ENCODE measurements at regions not wholly inside any gene's neighbourhood (a gene's known extent, or its start where the extent isn't known, plus 50 kb on each side); places are given as distances from the start of the nearest gene placed in this dataset.
A peak's percentile ranks its signal among the peaks of the same experiment; 100 is the strongest.
"Not testable (repeated sequence)": the region's sequence is repeated elsewhere in the genome, so short reads cannot be mapped to it uniquely, and the experiment has no call there.

DNA sequence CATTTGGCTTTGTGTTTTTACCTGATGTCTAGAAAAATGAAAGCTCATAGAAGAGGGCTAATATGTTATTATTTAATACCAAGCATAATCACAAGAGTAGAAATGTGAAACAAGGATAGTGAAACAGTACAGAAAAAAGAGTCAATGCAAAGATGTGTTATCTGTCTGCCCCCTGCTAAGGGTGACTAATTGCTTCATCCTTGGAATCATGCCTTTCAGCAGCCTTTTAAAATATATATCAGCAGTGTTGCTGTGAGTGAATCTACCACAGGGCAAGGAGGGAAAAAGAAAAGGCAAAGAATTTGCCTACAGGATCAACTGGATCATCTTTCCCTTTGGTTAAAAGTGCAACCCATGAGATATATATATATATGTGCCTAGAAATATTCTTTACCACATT lies 867.2 kb upstream of the RAG2 start:
- no peak for DNase-seq
- TF ChIP-seq POLR2A (IDR thresholded peaks at IDR 0.05; ENCODE audit: low read length) (no peak), GATA1 (IDR thresholded peaks at IDR 0.05; ENCODE audit: low read depth, low read length) (no peak)

DNA sequence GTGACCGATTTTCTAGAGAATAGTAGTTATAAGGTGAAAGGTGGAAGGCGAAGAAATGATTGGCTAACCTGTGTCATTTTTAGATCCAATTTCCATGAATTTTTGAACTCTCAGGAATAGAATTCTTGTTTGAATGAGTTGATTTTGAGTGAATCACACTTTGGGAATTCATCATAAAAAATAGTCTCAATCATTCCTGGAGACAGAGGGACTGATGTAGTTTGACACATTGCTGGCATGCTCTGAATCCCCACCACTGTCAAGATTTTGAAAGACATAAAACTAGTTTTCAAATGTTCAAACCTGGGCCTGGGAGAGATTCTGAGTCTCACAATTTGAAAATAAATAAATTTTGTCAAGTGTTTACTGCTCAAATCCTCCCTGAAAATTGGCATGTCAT lies 861.4 kb upstream of the RAG2 start:
- TF ChIP-seq POLR2A (IDR thresholded peaks at IDR 0.05; ENCODE audit: low read length) (no peak), GATA1 (IDR thresholded peaks at IDR 0.05; ENCODE audit: low read depth, low read length) (no peak)
- DNase-seq = no peak

DNA sequence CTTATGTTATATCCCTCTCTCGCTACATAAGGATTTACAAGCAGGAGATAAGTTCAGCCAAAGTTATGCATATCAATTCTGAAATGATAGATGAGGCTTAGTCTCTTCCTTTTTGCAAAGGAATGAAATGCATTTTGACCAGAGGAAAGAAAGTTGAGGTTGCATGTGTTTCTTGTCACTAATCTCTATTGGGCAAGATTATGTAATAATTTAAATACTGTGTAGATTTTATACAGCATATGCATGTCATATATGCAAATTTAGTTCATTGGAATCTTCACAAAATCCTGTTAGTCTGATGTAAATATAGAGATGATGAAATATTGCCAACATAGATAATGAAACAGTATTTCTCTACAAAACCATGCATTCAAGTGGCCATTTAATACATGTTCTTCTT lies 858.7 kb upstream of the RAG2 start:
- DNase-seq = no peak
- no peak for TF ChIP-seq POLR2A (IDR thresholded peaks at IDR 0.05; ENCODE audit: low read length)
- TF ChIP-seq GATA1 (IDR thresholded peaks at IDR 0.05; ENCODE audit: low read depth, low read length) = no peak

DNA sequence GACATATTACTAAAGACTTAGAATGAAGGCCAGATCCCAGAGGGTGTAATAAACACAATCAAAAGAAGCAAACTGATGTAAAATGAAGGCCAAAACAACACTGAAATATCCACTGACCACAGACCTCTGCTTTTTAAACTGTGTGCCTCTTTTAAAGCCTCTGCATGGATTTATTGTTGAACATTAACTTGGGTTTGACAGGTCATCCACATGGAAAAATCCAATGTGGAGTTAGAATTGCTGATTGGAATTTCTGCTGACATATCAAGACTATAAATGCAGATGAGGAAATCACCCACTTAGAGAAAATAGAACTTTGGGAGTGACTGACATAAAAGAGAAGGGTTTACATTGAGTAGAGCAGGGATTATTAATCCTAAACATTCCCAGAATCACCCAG lies 853.9 kb upstream of the RAG2 start:
- TF ChIP-seq GATA1 (IDR thresholded peaks at IDR 0.05; ENCODE audit: low read depth, low read length) = no peak
- no peak for TF ChIP-seq POLR2A (IDR thresholded peaks at IDR 0.05; ENCODE audit: low read length)
- no peak for DNase-seq

DNA sequence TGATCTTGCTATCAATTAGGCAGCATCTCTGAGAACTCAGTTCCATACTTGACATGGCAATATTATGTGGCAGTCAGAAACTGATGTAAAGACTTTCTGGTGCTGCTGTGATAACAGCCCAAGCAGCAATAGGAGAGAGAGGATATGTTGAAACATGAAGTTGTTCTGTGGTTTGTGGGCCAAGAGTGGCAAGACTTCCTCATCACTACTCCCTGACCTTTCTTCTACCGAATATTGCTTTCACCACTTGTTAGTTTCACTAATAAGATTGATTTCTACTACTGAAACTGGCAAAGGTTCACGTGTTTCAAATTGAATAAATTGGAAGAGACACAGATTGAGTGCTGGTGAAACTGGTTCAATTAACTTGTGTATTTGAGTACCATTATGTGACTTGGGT lies 852.6 kb upstream of the RAG2 start:
- DNase-seq = no peak
- TF ChIP-seq POLR2A (IDR thresholded peaks at IDR 0.05; ENCODE audit: low read length) = no peak
- no peak for TF ChIP-seq GATA1 (IDR thresholded peaks at IDR 0.05; ENCODE audit: low read depth, low read length)

DNA sequence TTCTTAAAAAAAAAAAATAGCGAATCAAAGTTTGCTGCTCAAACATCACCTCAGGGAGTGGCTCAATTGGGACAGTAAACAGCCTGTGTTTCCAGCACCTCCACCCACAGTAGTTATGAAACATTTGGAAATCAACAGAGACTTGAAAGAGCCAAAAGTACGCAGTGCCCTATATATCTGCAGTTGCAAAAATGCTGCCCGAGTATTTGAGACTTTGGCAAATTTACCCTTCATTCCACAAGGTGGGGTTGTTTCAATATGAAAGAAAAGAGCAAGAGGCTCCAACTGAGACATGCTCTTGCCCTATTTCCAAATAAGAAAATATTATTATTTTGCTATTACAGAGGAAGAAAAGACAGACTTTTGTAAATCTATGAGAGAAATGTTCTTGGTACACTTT lies 851.1 kb upstream of the RAG2 start:
- no peak for TF ChIP-seq GATA1 (IDR thresholded peaks at IDR 0.05; ENCODE audit: low read depth, low read length)
- no peak for TF ChIP-seq POLR2A (IDR thresholded peaks at IDR 0.05; ENCODE audit: low read length)
- DNase-seq = peak in 1 of 2 experiments; percentile 4

DNA sequence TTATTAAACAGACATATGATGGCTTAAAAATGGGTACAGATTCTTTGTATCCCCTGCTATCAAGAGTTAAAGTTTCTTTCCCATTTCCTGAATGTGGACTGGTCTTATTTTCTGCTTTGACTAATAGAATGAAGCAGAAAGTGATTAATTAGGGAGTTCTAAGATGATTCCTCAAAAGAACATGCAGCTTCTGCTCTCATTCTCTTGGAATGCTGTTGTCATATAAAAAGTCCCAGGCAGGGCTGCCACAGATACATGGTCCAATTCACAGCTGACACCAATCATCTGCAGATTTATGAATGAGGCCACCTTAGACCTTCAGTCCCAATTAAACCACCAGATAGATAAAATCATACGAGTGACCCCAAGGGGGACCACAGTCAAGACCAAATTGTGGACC lies 844.5 kb upstream of the RAG2 start:
- DNase-seq = no peak
- TF ChIP-seq GATA1 (IDR thresholded peaks at IDR 0.05; ENCODE audit: low read depth, low read length) (no peak), POLR2A (IDR thresholded peaks at IDR 0.05; ENCODE audit: low read length) (no peak)

DNA sequence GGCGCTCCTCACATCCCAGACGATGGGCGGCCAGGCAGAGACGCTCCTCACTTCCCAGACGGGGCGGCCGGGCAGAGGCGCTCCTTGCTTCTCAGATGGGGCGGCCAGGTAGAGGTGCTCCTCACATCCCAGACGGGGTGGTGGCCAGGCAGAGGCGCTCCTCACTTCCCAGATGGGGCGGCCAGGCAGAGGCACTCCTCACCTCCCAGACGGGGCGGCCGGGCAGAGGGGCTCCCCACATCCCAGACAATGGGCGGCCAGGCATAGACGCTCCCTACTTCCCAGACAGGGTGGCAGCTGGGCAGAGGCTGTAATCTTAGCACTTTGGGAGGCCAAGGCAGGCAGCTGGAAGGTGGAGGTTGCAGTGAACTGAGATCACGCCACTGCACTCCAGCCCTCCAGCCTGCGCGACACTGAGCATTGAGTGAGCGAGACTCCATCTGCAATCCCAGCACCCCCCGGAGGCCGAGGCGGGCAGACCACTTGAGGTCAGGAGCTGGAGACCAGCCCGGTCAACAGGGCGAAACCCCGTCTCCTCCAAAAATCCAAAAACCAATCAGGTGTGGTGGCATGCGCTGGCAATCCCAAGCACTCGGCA lies 833.7 kb upstream of the RAG2 start:
- not testable (repeated sequence) for DNase-seq

DNA sequence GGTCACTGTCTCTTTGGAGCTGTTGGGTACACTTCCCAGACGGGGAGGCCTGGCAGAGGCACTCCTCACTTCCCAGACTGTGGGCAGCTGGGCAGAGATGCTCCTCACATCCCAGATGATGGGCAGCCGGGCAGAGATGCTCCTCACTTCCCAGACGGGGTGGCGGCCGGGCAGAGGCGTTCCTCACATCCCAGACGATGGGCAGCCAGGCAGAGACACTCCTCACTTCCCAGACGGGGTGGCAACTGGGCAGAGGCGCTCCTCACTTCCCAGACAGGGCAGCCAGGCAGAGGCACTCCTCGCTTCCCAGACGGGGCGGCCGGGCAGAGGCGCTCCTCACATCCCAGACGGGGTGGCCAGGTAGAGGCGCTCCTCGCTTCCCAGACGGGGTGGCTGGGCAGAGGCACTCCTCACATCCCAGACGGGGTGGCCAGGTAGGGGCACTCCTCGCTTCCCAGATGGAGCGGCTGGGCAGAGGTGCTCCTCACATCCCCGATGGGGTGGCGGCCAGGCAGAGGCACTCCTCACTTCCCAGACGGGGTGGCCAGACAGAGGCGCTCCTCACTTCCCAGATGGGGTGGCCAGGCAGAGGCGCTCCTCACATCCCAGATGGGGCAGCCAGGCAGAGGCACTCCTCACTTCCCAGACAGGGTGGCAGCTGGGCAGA lies 833.1 kb upstream of the RAG2 start:
- not testable (repeated sequence) for DNase-seq

DNA sequence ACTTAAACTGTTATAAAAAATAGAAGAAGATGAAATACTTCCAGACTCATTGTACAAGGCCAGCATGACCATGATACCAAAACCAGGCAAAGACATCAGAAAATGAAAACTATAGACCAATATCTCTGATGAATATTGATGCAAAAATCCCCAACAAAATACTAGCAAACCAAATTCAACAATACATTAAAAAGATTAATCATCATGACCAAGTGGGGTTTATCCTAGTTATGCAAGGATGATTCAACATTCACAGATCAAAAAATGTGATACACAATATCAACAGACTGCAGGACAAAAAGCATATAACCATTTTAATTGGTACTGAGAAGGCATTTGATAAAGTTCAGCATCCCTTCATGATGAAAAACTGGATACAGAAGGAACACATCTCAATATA lies 824.5 kb upstream of the RAG2 start:
- DNase-seq = no peak
- TF ChIP-seq GATA1 (IDR thresholded peaks at IDR 0.05; ENCODE audit: low read depth, low read length) (no peak), POLR2A (IDR thresholded peaks at IDR 0.05; ENCODE audit: low read length) (no peak)

DNA sequence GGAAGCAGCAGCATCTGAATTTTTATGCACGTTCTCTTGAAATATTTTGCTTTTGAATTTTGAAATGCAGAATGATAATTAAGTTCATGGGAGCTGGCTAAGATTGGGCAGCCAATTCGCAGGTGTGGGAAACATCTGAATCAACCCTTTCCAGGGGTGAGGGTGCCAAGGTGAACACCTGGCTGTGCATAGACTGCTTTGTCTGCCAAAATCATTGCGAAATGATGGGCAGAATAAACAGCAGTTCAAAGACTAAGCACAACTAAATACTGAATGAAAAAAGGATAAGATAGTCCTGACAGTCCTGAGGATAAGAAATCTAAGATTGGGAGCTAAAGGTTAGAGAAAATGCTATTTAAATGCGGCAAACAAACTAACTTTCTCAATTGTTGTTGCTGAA lies 813.3 kb upstream of the RAG2 start:
- no peak for DNase-seq
- TF ChIP-seq GATA1 (IDR thresholded peaks at IDR 0.05; ENCODE audit: low read depth, low read length) = no peak
- no peak for TF ChIP-seq POLR2A (IDR thresholded peaks at IDR 0.05; ENCODE audit: low read length)

DNA sequence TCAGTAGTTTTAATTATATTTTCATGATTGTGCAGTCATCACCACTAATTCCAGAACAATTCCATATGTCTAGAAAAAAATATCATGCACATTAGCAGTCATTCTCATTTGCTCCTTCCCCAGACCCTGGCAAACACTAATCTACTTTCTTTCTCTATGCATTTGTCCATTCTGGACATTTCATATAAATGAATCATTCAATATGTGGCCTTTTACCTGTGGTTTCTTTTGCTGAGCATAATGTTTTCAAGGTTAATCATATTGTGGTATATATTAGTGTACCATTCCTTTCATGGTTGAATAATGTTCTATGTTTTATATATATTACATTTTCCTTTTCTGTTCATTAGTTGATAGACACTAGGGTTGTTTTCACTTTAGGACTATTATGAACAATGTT lies 811.1 kb upstream of the RAG2 start:
- DNase-seq = no peak
- TF ChIP-seq GATA1 (IDR thresholded peaks at IDR 0.05; ENCODE audit: low read depth, low read length) = no peak
- no peak for TF ChIP-seq POLR2A (IDR thresholded peaks at IDR 0.05; ENCODE audit: low read length)

DNA sequence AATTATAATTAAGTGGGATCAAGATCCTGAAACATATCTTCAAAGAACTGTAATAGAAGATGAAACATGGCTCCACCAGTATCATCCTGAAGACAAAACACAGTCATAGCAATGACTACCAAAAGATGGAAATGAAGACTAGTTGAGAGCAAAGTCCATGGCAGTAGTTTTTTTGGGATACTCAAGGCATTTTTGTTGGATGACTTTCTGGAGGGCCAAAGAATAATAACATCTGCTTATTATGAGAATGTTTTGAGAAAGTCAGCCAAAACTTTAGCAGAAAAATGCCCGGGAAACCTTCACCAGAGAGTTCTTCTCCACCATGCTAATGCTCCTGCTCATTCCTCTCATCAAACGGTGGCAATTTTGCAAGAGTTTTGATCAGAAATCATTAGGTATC lies 809.4 kb upstream of the RAG2 start:
- no peak for DNase-seq

DNA sequence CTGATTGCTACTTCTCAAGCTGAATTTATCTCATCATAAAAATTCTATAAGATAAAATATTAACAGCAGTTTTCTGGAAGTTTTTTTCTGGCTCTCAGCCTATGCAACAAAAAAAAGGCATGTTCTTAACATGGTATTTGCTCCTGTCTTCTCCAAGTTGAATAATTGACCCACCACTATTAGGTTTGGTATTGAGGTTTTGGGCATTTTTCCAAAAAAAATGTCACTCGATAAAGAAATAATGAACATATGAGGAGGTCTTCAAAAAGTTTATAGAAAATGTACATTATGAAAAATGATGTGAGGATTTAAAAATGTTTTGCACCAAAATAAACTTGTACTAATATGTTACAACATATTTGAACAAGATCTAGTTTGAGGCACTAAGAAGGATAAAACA lies 808.6 kb upstream of the RAG2 start:
- DNase-seq = no peak

More for the DNA sequence above, 809.4 kb upstream of the RAG2 start:
- TF ChIP-seq GATA1 (IDR thresholded peaks at IDR 0.05; ENCODE audit: low read depth, low read length) = no peak
- TF ChIP-seq POLR2A (IDR thresholded peaks at IDR 0.05; ENCODE audit: low read length) = no peak

DNA sequence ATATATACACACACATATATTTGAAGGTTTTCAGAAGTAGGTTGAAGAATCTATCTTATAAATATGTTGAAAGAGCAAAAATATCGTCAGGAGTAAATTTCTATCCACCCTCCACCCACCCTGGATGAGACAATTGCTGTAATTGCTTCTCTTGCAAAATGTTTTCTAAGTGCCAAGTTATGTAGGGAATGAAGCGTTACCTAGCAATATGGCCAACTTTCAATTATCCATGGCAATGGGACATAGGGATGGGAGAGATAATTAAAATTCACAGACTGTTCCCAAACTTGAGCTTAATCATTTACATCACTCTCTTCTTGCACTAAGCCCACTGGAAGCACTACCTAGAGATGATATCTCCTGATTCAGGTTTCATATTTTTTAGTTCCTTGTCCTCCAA lies 806.2 kb upstream of the RAG2 start:
- TF ChIP-seq GATA1 (IDR thresholded peaks at IDR 0.05; ENCODE audit: low read depth, low read length) (no peak), POLR2A (IDR thresholded peaks at IDR 0.05; ENCODE audit: low read length) (no peak)
- no peak for DNase-seq

More for the DNA sequence above, 808.6 kb upstream of the RAG2 start:
- TF ChIP-seq GATA1 (IDR thresholded peaks at IDR 0.05; ENCODE audit: low read depth, low read length) (no peak), POLR2A (IDR thresholded peaks at IDR 0.05; ENCODE audit: low read length) (no peak)

DNA sequence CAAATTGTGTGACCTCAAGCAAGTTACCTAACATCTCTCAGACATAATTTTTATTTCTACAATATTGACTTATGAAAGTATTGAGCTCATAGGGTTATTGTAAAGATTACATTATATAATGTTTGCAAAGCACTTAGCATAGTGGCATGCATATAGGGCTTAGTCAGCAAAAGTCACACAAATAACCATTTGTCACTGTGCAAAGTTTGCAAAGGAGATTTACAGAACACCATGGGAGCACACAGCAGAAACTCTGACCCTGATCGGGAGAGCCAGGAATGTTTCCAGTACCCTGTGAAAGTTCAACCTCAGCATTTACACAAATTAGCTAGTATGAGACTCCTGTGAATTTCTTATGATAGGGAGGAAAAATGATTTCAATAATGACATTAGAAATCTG lies 804.6 kb upstream of the RAG2 start:
- TF ChIP-seq GATA1 (IDR thresholded peaks at IDR 0.05; ENCODE audit: low read depth, low read length) (no peak), POLR2A (IDR thresholded peaks at IDR 0.05; ENCODE audit: low read length) (no peak)
- DNase-seq = no peak
